ENCODE measurements at regions not wholly inside any gene's neighbourhood (a gene's known extent, or its start where the extent isn't known, plus 50 kb on each side); places are given as distances from the start of the nearest gene placed in this dataset.

- 0% methylated on average over 2 of the region's 2 CpGs for WGBS (ENCODE audit: low lambda C conversion rate)
- no peak for TF ChIP-seq GATAD1 (CRISPR knock-in tag; IDR thresholded peaks at IDR 0.05)
- TF ChIP-seq TSC22D2 (CRISPR knock-in tag; IDR thresholded peaks at IDR 0.05; ENCODE audit: borderline replicate concordance): no peak
- TF ChIP-seq ZNF609 (CRISPR knock-in tag; IDR thresholded peaks at IDR 0.05; ENCODE audit: borderline replicate concordance): no peak
- TF ChIP-seq KLF13 (CRISPR knock-in tag; IDR thresholded peaks at IDR 0.05): no peak
- no peak for TF ChIP-seq IRF1 (CRISPR knock-in tag; IDR thresholded peaks at IDR 0.05; ENCODE audit: low read depth)
- TF ChIP-seq THAP11 (CRISPR knock-in tag; IDR thresholded peaks at IDR 0.05): no peak
- no peak for TF ChIP-seq RBAK (CRISPR knock-in tag; IDR thresholded peaks at IDR 0.05)
- no peak for TF ChIP-seq YY1 (IDR thresholded peaks at IDR 0.05; ENCODE audit: insufficient read depth, insufficient replicate concordance, low read depth, low read length)
- Histone ChIP-seq H3K27me3 (ENCODE audit: control insufficient read depth in 1 of 2, insufficient read depth in 2 of 2, low read length in 2 of 2) (no peaks in the 10 kb centered on the region), H3K9me3 (ENCODE audit: low read length) (no peaks in the 10 kb centered on the region), H2AFZ (ENCODE audit: low read length) (no peak overlapping the region), H4K20me1 (ENCODE audit: insufficient read depth, low read length) (no peaks in the 10 kb centered on the region), H3K9ac (ENCODE audit: insufficient read depth, low read depth, low read length) (no peak overlapping the region), H3K79me2 (ENCODE audit: insufficient read depth, low read length) (no peaks in the 10 kb centered on the region), H3K4me2 (ENCODE audit: low read depth, low read length) (no peak overlapping the region), H3K4me1 (ENCODE audit: insufficient read depth, low read length) (no peaks in the 10 kb centered on the region), H3K27ac (ENCODE audit: extremely low read length, insufficient read depth, low read length) (no peak overlapping the region), H3K36me3 (replicated peaks in 1 of 2; ENCODE audit: control insufficient read depth in 1 of 2, insufficient read depth in 2 of 2, low read length in 2 of 2) (no peaks in the 10 kb centered on the region), H3K4me3 (replicated peaks in 1 of 3; ENCODE audit: insufficient read depth in 1 of 3, low read depth in 2 of 3, low read length in 3 of 3) (no peak overlapping the region)
- ChIA-PET CTCF (ENCODE audit: low intra/inter-chr PET ratio, low total read pairs) (no interaction called here), POLR2A (no interaction called here)
- BruUV-seq (replicated peaks): no TSS peak
- in situ Hi-C loops (cut with HindIII; ENCODE audit: extremely low pct_ligation_motif_present, low pct_unique_long_range_greater_than_20kb): no loop called here
- FAIRE-seq (no peak), ATAC-seq (no peak), DNase-seq (ENCODE audit: low spot score) (no peak)
- intact Hi-C loops (cut with micrococcal nuclease; ENCODE audit: unreplicated experiment): no loop called here
Measured at GRCh38 chr4:126939401-126939800, 693.4 kb upstream of the INTU start.
